Psoas muscle (tissue), 7 donors: ENCODE measurements at regions not wholly inside any gene's neighbourhood (a gene's known extent, or its start where the extent isn't known, plus 50 kb on each side); places are given as distances from the start of the nearest gene placed in this dataset.
A peak's percentile ranks its signal among the peaks of the same experiment; 100 is the strongest.

Experiments
- ATAC-seq, 4 donors: fragments of 200-7000 bp; cut with Tn5 transposase; one replicate each; pipeline ENCODE4 v1.9.1; 2020; ENCODE audit warnings: moderate library complexity in 3 of 4, mild to moderate bottlenecking in 2 of 4
- DNase-seq, 2 donors: peaks; one replicate each; pipeline ENCODE4 v3.0.0-alpha.2; 2020
- H3K27ac ChIP-seq: fragments of 200-600 bp; one replicate; pipeline ENCODE4 v1.8.0; 2022
- H3K27me3 ChIP-seq, 3 donors: fragments of 200-600 bp in 1 of 3; one replicate each; pipeline versions ENCODE4 v1.6.1 to v1.8.0; 2013 to 2022; ENCODE audit warnings: low read length in 2 of 3, mild to moderate bottlenecking in 2 of 3, moderate library complexity in 1 of 3; ENCODE audit not compliant: insufficient read depth in 3 of 3
- H3K36me3 ChIP-seq, 2 donors: fragments of 200-600 bp in 1 of 2; one replicate each; pipeline versions ENCODE4 v1.6.1 to v1.8.0; 2013 to 2022; ENCODE audit warnings: low read depth in 1 of 2, mild to moderate bottlenecking in 1 of 2, moderate library complexity in 1 of 2; ENCODE audit not compliant: insufficient read depth in 1 of 2
- H3K4me1 ChIP-seq: fragments of 200-600 bp; one replicate; pipeline ENCODE4 v1.8.0; 2022
- H3K4me3 ChIP-seq: fragments of 200-600 bp; one replicate; pipeline ENCODE4 v1.8.0; 2022; ENCODE audit warnings: mild to moderate bottlenecking
- H3K9me3 ChIP-seq: fragments of 200-600 bp; one replicate; pipeline ENCODE4 v1.8.0; 2022
- WGBS, 3 donors: extraction: QIAGEN DNeasy Blood & Tissue Kit; methylation state at CpG; one replicate each; pipeline versions ENCODE4 v1.1.6 to v1.1.7; 2013; 5-methylcytosine and 5-hydroxymethylcytosine counted together
- intact Hi-C, 2 donors: fragments of 100-400 bp; cut with DNase I; formaldehyde crosslinking; loops; one replicate each; pipeline versions ENCODE4 v1.11.0 to v1.14.2; 2022
- TF ChIP-seq, protein P1 (sequence below): fragments of 200-600 bp; IDR thresholded peaks from one replicate; pipeline ENCODE4 v1.8.0; 2022; ENCODE audit warnings: antibody characterized with exemption
- donor health status: healthy with polysubstance abuse.
- donor health status: DM: no; HTN: no; CAD: no; lungs with moderate emphysema.
- donor health status: Bipolar disorder and iron deficiency.
- donor health status: healthy.
- donor health status: DM: yes; HTN: yes; CAD: no.
- donor health status: DM: no; HTN: no; CAD: no.
- donor health status: DM: yes; HTN: yes; CAD: no.

DNA sequence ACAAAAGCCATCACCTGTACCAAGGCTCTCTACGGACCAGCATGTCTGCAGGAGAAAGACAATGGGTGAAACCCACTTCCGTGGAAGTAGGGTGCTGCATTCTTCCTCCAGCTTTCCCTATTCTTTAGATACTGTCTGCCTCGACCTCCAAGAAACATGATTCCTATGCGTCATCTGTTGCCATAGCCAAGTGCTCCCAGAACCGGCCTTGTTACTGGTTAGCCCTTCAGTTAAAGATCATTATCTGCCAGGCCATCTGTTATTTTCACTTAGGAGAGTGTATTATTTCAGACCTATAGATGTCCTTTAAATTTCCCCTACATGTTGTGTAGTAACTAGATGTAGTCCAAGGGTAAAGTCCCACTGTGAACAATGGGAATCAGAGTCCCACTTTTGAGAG, 89.0 kb upstream of the KIAA1217 start:
- intact Hi-C loops, result loop anchor here (5.0 kb wide), 2 partner anchors 77 to 78 kb away; no protein-coding TSS in a partner anchor
- Histone ChIP-seq H3K9me3 (no peaks in the 10 kb centered on the region), H3K36me3 (no peaks in the 10 kb centered on the region), H3K27me3 (no peaks in the 10 kb centered on the region), H3K4me3 (peak overlapping the region; percentile 38), H3K27ac (peak overlapping the region; percentile 92), H3K4me1 (peaks cover 26% of the 10 kb centered on the region)
- 60 to 68% (median 62%) methylated on average over 5 of the region's 5 CpGs for WGBS, 3 donors
- DNase-seq (no peak), ATAC-seq (no peak)
- TF ChIP-seq, protein P1, sequence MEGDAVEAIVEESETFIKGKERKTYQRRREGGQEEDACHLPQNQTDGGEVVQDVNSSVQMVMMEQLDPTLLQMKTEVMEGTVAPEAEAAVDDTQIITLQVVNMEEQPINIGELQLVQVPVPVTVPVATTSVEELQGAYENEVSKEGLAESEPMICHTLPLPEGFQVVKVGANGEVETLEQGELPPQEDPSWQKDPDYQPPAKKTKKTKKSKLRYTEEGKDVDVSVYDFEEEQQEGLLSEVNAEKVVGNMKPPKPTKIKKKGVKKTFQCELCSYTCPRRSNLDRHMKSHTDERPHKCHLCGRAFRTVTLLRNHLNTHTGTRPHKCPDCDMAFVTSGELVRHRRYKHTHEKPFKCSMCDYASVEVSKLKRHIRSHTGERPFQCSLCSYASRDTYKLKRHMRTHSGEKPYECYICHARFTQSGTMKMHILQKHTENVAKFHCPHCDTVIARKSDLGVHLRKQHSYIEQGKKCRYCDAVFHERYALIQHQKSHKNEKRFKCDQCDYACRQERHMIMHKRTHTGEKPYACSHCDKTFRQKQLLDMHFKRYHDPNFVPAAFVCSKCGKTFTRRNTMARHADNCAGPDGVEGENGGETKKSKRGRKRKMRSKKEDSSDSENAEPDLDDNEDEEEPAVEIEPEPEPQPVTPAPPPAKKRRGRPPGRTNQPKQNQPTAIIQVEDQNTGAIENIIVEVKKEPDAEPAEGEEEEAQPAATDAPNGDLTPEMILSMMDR, result no peak

DNA sequence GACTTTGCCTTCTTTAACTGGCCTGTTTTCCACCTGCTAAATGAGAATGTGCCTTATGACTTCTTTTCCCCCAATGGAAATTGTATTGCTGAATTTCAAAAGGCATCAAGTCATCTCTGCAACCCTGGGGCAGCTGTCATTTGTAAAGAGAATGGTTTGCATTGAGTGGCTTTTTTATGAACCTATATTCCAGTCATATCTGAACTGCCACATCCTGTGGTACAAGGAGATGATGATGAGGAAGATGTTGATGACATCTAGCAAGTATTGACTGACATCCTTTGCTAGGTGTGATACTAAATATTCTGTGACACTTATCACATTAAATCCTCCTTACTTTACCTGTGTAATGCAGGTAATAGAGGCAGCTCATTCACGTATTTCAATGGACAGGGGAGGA, 88.3 kb upstream of the KIAA1217 start:
- Histone ChIP-seq H3K27ac (peak overlapping the region; percentile 92), H3K9me3 (no peaks in the 10 kb centered on the region), H3K27me3 (no peaks in the 10 kb centered on the region), H3K36me3 (no peaks in the 10 kb centered on the region), H3K4me3 (peak overlapping the region; percentile 38), H3K4me1 (peaks cover 22% of the 10 kb centered on the region)
- TF ChIP-seq, protein P1, result no peak
- intact Hi-C loops, result no loop called here
- 83 to 86% (median 84%) methylated on average over 1 of the region's 1 CpG for WGBS, 3 donors
- DNase-seq, result no peak
- ATAC-seq, result no peak

DNA sequence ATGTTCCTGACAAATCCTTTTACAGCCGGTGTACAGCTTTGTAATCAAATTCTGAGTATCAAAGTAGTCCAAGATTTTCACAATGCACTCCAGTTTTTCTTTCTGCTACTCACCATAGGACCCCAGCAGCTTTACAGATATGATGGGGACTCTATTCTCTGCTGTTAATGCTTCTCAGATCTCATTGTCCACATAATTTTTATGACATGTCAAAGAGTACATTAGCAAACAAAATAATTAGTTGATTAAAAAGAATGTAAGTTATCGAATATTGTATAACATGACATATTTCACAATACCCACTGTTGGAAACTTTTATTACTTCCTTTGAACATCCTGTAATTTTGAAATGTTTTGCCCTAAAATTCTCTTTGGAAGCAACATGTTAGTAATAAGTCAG, 81.4 kb upstream of the KIAA1217 start:
- DNase-seq (no peak), ATAC-seq (no peak)
- no peaks in the 10 kb centered on the region for H3K9me3 ChIP-seq
- 44 to 53% (median 46%) methylated on average over 2 of the region's 2 CpGs for WGBS, 3 donors
- H3K36me3 ChIP-seq, result no peaks in the 10 kb centered on the region
- TF ChIP-seq, protein P1, result no peak
- intact Hi-C loops, result no loop called here
- peaks cover 20% of the 10 kb centered on the region for H3K4me1 ChIP-seq
- H3K27ac ChIP-seq, result no peak overlapping the region
- H3K27me3 ChIP-seq, result no peaks in the 10 kb centered on the region
- H3K4me3 ChIP-seq, result no peak overlapping the region

DNA sequence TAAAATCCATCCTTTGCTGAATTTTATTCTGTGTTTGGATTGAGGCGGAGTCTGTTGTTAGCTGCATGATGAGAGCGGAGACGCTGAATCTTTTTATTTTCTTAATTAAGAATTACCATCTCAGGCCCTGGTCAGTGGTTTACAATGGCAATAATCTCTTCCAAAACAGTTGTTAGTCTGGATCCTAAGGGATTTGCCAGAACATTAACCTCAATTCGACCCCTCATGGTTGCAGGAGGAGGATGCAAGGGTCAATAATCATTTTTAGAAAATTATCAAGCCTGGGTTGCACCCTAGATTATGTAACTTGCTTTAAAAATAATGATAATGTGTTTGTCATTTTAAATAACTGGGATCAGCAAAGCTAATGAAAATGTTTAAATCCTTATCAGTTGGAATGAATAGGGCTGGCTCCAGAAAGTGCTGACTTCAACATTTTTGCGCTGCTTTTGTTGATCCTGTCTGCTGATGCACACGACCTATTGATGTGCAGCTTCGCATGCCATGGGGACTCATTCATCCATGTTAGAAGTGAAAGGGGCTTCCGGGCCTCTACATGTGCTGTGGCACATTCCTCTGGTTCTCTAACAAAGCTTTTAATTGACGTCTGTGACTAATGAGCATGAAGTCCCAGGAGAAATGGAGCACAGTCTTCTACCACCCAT, 80.7 kb upstream of the KIAA1217 start:
- WGBS, 3 donors, result 47 to 52% (median 52%) methylated on average over 9 of the region's 9 CpGs
- no peaks in the 10 kb centered on the region for H3K36me3 ChIP-seq
- TF ChIP-seq, protein P1, result no peak
- no peak overlapping the region for H3K4me3 ChIP-seq
- intact Hi-C loops, result no loop called here
- ATAC-seq (no peak), DNase-seq (no peak)
- H3K27ac ChIP-seq, result no peak overlapping the region
- H3K4me1 ChIP-seq, result peaks cover 23% of the 10 kb centered on the region
- no peaks in the 10 kb centered on the region for H3K27me3 ChIP-seq
- no peaks in the 10 kb centered on the region for H3K9me3 ChIP-seq

DNA sequence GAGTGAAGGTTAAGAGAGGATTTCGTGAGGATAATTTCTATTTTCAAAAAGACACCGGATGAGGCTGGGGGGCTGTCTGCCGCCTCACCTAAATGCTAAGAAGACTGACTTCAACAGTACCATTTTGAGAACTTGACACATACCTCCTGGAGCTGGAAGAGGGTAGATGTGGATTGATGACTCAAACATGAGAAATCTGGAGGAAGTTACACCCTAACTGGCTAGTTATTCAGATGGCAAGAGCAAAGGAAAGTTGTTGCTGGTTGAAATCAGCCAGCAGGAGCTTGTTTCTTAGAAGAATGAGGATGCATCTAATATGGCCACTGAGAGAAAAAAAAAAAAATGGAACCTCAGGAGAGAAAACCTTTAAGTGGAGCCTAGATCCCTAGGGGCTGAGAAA, 76.2 kb upstream of the KIAA1217 start:
- DNase-seq (no peak), ATAC-seq (peak in 1 of 4 donors; percentile 43)
- intact Hi-C loops, result no loop called here
- no peaks in the 10 kb centered on the region for H3K36me3 ChIP-seq
- TF ChIP-seq, protein P1, result no peak
- no peak overlapping the region for H3K27ac ChIP-seq
- WGBS, 3 donors, result 82 to 94% (median 90%) methylated on average over 3 of the region's 3 CpGs
- H3K4me3 ChIP-seq, result no peak overlapping the region
- H3K9me3 ChIP-seq, result no peaks in the 10 kb centered on the region
- peaks cover 14% of the 10 kb centered on the region for H3K4me1 ChIP-seq
- H3K27me3 ChIP-seq, result no peaks in the 10 kb centered on the region
